ENCODE measurements at regions not wholly inside any gene's neighbourhood (a gene's known extent, or its start where the extent isn't known, plus 50 kb on each side); places are given as distances from the start of the nearest gene placed in this dataset.

DNA sequence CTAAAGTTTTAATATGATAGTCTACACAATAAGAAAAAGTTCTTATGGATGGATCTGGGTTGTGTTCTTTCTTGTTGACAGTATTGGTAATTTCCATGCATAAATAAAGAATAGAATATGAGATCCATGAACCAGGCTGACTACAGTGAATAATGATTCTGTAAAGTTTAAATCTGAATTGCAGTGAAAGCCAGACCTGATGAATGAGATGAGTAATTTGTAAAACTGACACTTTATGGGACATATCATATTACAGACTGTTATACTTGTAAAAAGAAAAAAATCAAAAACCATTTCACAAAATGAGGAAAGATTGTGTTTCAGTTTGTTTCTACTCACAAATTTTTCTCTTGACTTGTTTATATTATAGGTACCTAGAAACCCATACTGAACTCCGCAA, 164.9 kb upstream of the SCN7A start:
- TF ChIP-seq, protein P1, sequence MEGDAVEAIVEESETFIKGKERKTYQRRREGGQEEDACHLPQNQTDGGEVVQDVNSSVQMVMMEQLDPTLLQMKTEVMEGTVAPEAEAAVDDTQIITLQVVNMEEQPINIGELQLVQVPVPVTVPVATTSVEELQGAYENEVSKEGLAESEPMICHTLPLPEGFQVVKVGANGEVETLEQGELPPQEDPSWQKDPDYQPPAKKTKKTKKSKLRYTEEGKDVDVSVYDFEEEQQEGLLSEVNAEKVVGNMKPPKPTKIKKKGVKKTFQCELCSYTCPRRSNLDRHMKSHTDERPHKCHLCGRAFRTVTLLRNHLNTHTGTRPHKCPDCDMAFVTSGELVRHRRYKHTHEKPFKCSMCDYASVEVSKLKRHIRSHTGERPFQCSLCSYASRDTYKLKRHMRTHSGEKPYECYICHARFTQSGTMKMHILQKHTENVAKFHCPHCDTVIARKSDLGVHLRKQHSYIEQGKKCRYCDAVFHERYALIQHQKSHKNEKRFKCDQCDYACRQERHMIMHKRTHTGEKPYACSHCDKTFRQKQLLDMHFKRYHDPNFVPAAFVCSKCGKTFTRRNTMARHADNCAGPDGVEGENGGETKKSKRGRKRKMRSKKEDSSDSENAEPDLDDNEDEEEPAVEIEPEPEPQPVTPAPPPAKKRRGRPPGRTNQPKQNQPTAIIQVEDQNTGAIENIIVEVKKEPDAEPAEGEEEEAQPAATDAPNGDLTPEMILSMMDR (IDR thresholded peaks at IDR 0.05): no peak
- peaks cover 13% of the 10 kb centered on the region in 2 donors for H3K9me3 Mint-ChIP-seq
- WGBS (ENCODE audit: insufficient coverage): 89% methylated on average over 1 of the region's 1 CpG

DNA sequence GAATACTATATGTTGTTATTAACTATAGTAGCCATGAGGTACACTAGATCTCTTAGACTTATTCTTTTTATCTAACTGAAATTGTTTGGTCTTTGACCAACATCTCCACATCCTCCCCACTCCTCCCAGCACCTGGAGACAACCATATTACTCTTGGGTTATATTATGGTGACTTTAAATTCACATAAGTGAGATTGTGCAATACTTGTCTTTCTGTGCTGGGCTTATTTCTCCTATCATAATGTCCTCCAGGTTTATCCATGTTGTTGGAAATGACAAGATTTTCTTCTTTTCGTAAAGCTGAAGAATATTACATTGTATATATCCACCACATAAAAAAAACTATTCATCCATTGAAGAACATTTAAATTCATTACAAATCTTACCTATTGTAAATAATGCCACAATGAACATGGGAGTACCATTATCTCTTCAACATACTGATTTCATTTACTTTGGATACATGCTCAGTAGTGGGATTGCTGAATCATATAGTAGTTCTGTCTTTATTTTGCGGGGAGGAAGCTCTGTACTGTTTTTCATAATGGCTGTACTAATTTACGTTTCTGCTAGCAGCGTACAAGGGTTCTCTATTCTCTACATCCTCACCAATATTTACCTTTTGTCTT, 159.2 kb upstream of the SCN7A start:
- Mint-ChIP-seq H3K27ac (no peak overlapping the region), H3K9me3 (peaks cover 7 to 15% of the 10 kb centered on the region in 2 donors), H3K36me3 (no peaks in the 10 kb centered on the region), H3K4me3 (no peak overlapping the region), H3K27me3 (ENCODE audit: low read depth in 2 of 2) (no peaks in the 10 kb centered on the region), H3K4me1 (no peaks in the 10 kb centered on the region)
- no peak overlapping the region for H3K4me3 ChIP-seq (ENCODE audit: low read length)
- DNase-seq (no peak), ATAC-seq (no peak)
- TF ChIP-seq, protein P1 (IDR thresholded peaks at IDR 0.05): no peak
- no peak overlapping the region for H3K27ac ChIP-seq (ENCODE audit: low read length)
- whole genome bisulfite sequencing (ENCODE audit: insufficient coverage): no CpG with 5 or more reads among the region's 4 CpGs
- H3K27me3 ChIP-seq (ENCODE audit: control insufficient read depth, insufficient read depth, low read length): no peaks in the 10 kb centered on the region
- no peaks in the 10 kb centered on the region for H3K9me3 ChIP-seq (ENCODE audit: control insufficient read depth, insufficient read depth, low read length)
- no peaks in the 10 kb centered on the region for H3K4me1 ChIP-seq (ENCODE audit: control insufficient read depth, insufficient read depth, low read length)
- intact Hi-C loops (cut with micrococcal nuclease): no loop called here
- no peaks in the 10 kb centered on the region for H3K36me3 ChIP-seq (ENCODE audit: control insufficient read depth, insufficient read depth, low read length)

More for the DNA sequence above, 164.9 kb upstream of the SCN7A start:
- Histone ChIP-seq H3K27ac (ENCODE audit: low read length) (no peak overlapping the region), H3K27me3 (ENCODE audit: control insufficient read depth, insufficient read depth, low read length) (no peaks in the 10 kb centered on the region), H3K9me3 (ENCODE audit: control insufficient read depth, insufficient read depth, low read length) (no peaks in the 10 kb centered on the region), H3K36me3 (ENCODE audit: control insufficient read depth, insufficient read depth, low read length) (no peaks in the 10 kb centered on the region), H3K4me3 (ENCODE audit: low read length) (no peak overlapping the region), H3K4me1 (ENCODE audit: control insufficient read depth, insufficient read depth, low read length) (no peaks in the 10 kb centered on the region)
- no peaks in the 10 kb centered on the region for H3K4me1 Mint-ChIP-seq
- H3K27me3 Mint-ChIP-seq (ENCODE audit: low read depth in 2 of 2): no peaks in the 10 kb centered on the region
- no peak for DNase-seq
- no peak overlapping the region for H3K27ac Mint-ChIP-seq
- no peak overlapping the region for H3K4me3 Mint-ChIP-seq
- ATAC-seq: no peak
- intact Hi-C loops (cut with micrococcal nuclease): no loop called here
- no peaks in the 10 kb centered on the region for H3K36me3 Mint-ChIP-seq

DNA sequence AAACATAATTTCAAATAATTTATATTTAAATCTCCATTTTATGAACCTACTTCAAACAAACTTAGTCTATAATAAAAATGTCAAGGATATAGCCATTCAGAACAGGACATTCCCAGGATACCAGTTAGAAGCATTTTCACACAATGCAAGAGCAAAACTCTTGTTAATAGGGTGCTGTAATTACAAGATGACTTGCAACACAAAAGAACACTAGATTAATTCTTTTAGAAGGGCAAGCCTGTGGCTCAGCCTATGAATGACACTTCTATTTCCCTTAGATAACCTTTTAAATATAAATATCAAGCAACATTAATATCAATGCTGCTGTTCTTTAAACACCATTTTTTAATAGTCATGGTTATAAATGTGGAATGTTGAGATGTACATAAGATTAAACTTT, 157.9 kb upstream of the SCN7A start:
- DNase-seq: no peak
- Mint-ChIP-seq H3K27ac (no peak overlapping the region), H3K4me1 (no peaks in the 10 kb centered on the region), H3K9me3 (peaks cover 7 to 11% of the 10 kb centered on the region in 2 donors), H3K4me3 (no peak overlapping the region), H3K36me3 (no peaks in the 10 kb centered on the region), H3K27me3 (ENCODE audit: low read depth in 2 of 2) (no peaks in the 10 kb centered on the region)
- no peak overlapping the region for H3K4me3 ChIP-seq (ENCODE audit: low read length)
- H3K27me3 ChIP-seq (ENCODE audit: control insufficient read depth, insufficient read depth, low read length): no peaks in the 10 kb centered on the region
- intact Hi-C loops (cut with micrococcal nuclease): no loop called here
- no peaks in the 10 kb centered on the region for H3K4me1 ChIP-seq (ENCODE audit: control insufficient read depth, insufficient read depth, low read length)
- no peaks in the 10 kb centered on the region for H3K9me3 ChIP-seq (ENCODE audit: control insufficient read depth, insufficient read depth, low read length)
- no peak for ATAC-seq
- H3K36me3 ChIP-seq (ENCODE audit: control insufficient read depth, insufficient read depth, low read length): no peaks in the 10 kb centered on the region
- H3K27ac ChIP-seq (ENCODE audit: low read length): no peak overlapping the region
- TF ChIP-seq, protein P1 (IDR thresholded peaks at IDR 0.05): no peak

DNA sequence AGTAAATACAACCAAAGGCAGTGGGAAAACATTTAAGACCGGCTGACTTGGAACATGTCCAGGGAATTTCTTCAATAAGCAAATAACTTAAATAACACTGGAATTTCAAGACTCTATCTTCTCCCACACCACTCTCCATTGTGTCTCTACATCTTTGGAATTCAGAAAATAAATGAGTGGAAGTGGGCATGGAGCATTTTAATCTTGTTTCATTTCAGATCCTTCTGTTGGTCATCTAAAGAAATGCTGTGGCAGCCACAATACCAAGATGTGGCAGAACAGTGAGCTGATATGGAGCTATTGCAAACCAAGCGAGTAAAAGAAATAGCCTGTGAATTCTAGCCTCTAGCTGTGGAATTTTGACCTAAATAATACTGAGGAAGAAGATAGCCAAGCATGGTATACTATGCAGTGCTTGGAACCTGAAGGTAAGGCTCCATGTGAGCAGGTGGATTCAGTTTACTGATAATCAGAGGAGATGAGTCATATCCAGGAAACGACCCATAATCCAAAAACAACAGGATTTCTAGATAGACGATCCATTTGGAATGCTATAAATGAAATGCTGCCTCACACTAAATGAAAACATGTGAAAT, 157.1 kb upstream of the SCN7A start:
- DNase-seq: no peak
- ATAC-seq: no peak
- no peaks in the 10 kb centered on the region for H3K4me1 ChIP-seq (ENCODE audit: control insufficient read depth, insufficient read depth, low read length)
- Mint-ChIP-seq H3K27me3 (ENCODE audit: low read depth in 2 of 2) (no peaks in the 10 kb centered on the region), H3K27ac (no peak overlapping the region), H3K36me3 (no peaks in the 10 kb centered on the region), H3K4me1 (no peaks in the 10 kb centered on the region), H3K4me3 (no peak overlapping the region), H3K9me3 (peaks cover 10 to 18% of the 10 kb centered on the region in 2 donors)
- no peaks in the 10 kb centered on the region for H3K9me3 ChIP-seq (ENCODE audit: control insufficient read depth, insufficient read depth, low read length)
- no peak overlapping the region for H3K4me3 ChIP-seq (ENCODE audit: low read length)
- 76% methylated on average over 3 of the region's 4 CpGs for WGBS (ENCODE audit: insufficient coverage)
- intact Hi-C loops (cut with micrococcal nuclease): no loop called here
- H3K27ac ChIP-seq (ENCODE audit: low read length): no peak overlapping the region
- TF ChIP-seq, protein P1 (IDR thresholded peaks at IDR 0.05): no peak
- H3K36me3 ChIP-seq (ENCODE audit: control insufficient read depth, insufficient read depth, low read length): no peaks in the 10 kb centered on the region
- no peaks in the 10 kb centered on the region for H3K27me3 ChIP-seq (ENCODE audit: control insufficient read depth, insufficient read depth, low read length)
